ENCODE measurements at regions not wholly inside any gene's neighbourhood (a gene's known extent, or its start where the extent isn't known, plus 50 kb on each side); places are given as distances from the start of the nearest gene placed in this dataset.

DNA sequence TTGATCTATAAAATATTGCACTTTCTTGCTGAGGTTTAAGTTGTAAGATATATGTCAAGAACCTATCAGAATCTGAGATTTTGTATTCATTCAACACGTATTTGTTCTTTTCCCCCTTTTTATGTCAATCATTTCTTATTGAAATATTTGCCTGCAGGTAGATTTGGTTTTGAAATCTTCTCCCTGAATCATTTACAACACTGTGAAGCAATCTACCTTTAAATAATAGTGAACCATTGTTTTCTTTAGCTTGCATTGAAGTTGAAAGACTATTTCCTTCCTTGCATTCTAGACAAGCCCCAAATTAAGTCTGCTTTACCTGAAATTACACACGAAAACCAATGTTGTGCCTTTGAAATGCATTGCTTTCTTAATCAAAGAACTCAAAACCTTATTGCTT lies 460.2 kb downstream of the KIF2B start:
- no peak overlapping the region for H3K4me3 ChIP-seq (ENCODE audit: low read depth, low read length)
- Mint-ChIP-seq H3K9me3 (ENCODE audit: unreplicated experiment) (no peaks in the 10 kb centered on the region), H3K36me3 (ENCODE audit: insufficient read depth, unreplicated experiment) (no peaks in the 10 kb centered on the region), H3K4me3 (ENCODE audit: unreplicated experiment) (no peak overlapping the region), H3K4me1 (ENCODE audit: low read depth, unreplicated experiment) (no peaks in the 10 kb centered on the region), H3K27me3 (ENCODE audit: insufficient read depth, unreplicated experiment) (peaks cover 2% of the 10 kb centered on the region), H3K27ac (ENCODE audit: unreplicated experiment) (no peak overlapping the region)
- no peaks in the 10 kb centered on the region for H3K9me3 ChIP-seq
- ChIA-PET POLR2A (no interaction called here), CTCF (no interaction called here)
- no peaks in the 10 kb centered on the region for H3K36me3 ChIP-seq (ENCODE audit: control insufficient read depth, insufficient read depth, low read length)
- H3K27me3 ChIP-seq (replicated peaks; ENCODE audit: control insufficient read depth, insufficient read depth, low read length), result no peaks in the 10 kb centered on the region
- no peak for TF ChIP-seq CTCF (IDR thresholded peaks at IDR 0.05; ENCODE audit: insufficient read depth in 1 of 2, low read depth in 1 of 2, low read length in 1 of 2, severe bottlenecking in 1 of 2, unreplicated experiment in 1 of 2)
- no peaks in the 10 kb centered on the region for H3K4me1 ChIP-seq
- intact Hi-C loops (cut with micrococcal nuclease; ENCODE audit: unreplicated experiment), result no loop called here
- no peak for DNase-seq
- no TSS peak for BruUV-seq (replicated peaks)

DNA sequence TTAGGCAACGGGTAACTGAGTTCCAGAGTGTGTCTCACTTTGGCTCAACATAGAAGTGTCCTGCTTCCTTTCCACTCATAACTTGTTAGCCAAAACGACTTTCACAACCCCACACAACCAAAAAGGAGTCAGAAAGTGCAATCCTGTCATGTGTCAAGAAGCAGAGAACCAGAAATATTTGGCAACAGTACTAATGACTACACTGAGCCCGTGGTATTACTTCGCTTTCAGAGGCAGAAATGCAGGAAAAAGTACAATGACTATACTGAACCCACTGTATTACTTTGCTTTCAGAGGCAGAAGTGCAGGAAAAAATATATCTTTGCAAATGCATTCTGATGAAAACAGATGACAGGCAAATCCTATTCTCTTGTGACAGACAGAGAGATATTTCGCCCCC lies 484.6 kb downstream of the KIF2B start:
- intact Hi-C loops (cut with micrococcal nuclease; ENCODE audit: unreplicated experiment), result no loop called here
- no peaks in the 10 kb centered on the region for H3K27me3 Mint-ChIP-seq (ENCODE audit: insufficient read depth, unreplicated experiment)
- Histone ChIP-seq H3K27me3 (replicated peaks; ENCODE audit: control insufficient read depth, insufficient read depth, low read length) (no peaks in the 10 kb centered on the region), H3K4me1 (no peaks in the 10 kb centered on the region), H3K9me3 (no peaks in the 10 kb centered on the region), H3K36me3 (ENCODE audit: control insufficient read depth, insufficient read depth, low read length) (no peaks in the 10 kb centered on the region), H3K4me3 (ENCODE audit: low read depth, low read length) (no peak overlapping the region)
- H3K36me3 Mint-ChIP-seq (ENCODE audit: insufficient read depth, unreplicated experiment), result no peaks in the 10 kb centered on the region
- no peaks in the 10 kb centered on the region for H3K4me1 Mint-ChIP-seq (ENCODE audit: low read depth, unreplicated experiment)
- TF ChIP-seq CTCF (IDR thresholded peaks at IDR 0.05; ENCODE audit: insufficient read depth in 1 of 2, low read depth in 1 of 2, low read length in 1 of 2, severe bottlenecking in 1 of 2, unreplicated experiment in 1 of 2), result no peak
- DNase-seq, result no peak
- no peak overlapping the region for H3K4me3 Mint-ChIP-seq (ENCODE audit: unreplicated experiment)
- H3K9me3 Mint-ChIP-seq (ENCODE audit: unreplicated experiment), result no peaks in the 10 kb centered on the region
- CTCF ChIA-PET, result no interaction called here
- H3K27ac Mint-ChIP-seq (ENCODE audit: unreplicated experiment), result no peak overlapping the region
- no TSS peak for BruUV-seq (replicated peaks)
- POLR2A ChIA-PET, result no interaction called here

- no peaks in the 10 kb centered on the region for H3K27me3 ChIP-seq (replicated peaks; ENCODE audit: control insufficient read depth, insufficient read depth, low read length)
- intact Hi-C loops (cut with micrococcal nuclease; ENCODE audit: unreplicated experiment), result no loop called here
- no peak overlapping the region for H3K4me3 Mint-ChIP-seq (ENCODE audit: unreplicated experiment)
- H3K27ac Mint-ChIP-seq (ENCODE audit: unreplicated experiment), result no peak overlapping the region
- H3K9me3 Mint-ChIP-seq (ENCODE audit: unreplicated experiment), result peaks cover 11% of the 10 kb centered on the region
- DNase-seq, result no peak
- no peaks in the 10 kb centered on the region for H3K27me3 Mint-ChIP-seq (ENCODE audit: insufficient read depth, unreplicated experiment)
- TF ChIP-seq CTCF (IDR thresholded peaks at IDR 0.05; ENCODE audit: insufficient read depth in 1 of 2, low read depth in 1 of 2, low read length in 1 of 2, severe bottlenecking in 1 of 2, unreplicated experiment in 1 of 2), result no peak
- H3K9me3 ChIP-seq, result no peaks in the 10 kb centered on the region
- H3K36me3 ChIP-seq (ENCODE audit: control insufficient read depth, insufficient read depth, low read length), result no peaks in the 10 kb centered on the region
- no TSS peak for BruUV-seq (replicated peaks)
- H3K4me3 ChIP-seq (ENCODE audit: low read depth, low read length), result no peak overlapping the region
- H3K36me3 Mint-ChIP-seq (ENCODE audit: insufficient read depth, unreplicated experiment), result no peaks in the 10 kb centered on the region
- ChIA-PET CTCF (no interaction called here), POLR2A (no interaction called here)
- no peaks in the 10 kb centered on the region for H3K4me1 Mint-ChIP-seq (ENCODE audit: low read depth, unreplicated experiment)
- H3K4me1 ChIP-seq, result no peaks in the 10 kb centered on the region
Measured at GRCh38 chr17:54324813-54325212, 502.1 kb downstream of the KIF2B start.
